Mucosa of rectum (tissue), 2 donors: ENCODE measurements at regions not wholly inside any gene's neighbourhood (a gene's known extent, or its start where the extent isn't known, plus 50 kb on each side); places are given as distances from the start of the nearest gene placed in this dataset.

Source experiments
- H3K27ac ChIP-seq, 2 donors: one replicate each; pipeline ENCODE4 v1.7.0; 2013; ENCODE audit warnings: inconsistent platforms in 2 of 2, low read depth in 2 of 2, low read length in 2 of 2
- H3K27me3 ChIP-seq, 2 donors: one replicate each; pipeline ENCODE4 v1.7.0; 2013; ENCODE audit warnings: low read length in 2 of 2; ENCODE audit not compliant: control insufficient read depth in 2 of 2, insufficient read depth in 2 of 2
- H3K36me3 ChIP-seq, 2 donors: one replicate each; pipeline ENCODE4 v1.7.0; 2013; ENCODE audit warnings: low read length in 2 of 2; ENCODE audit not compliant: control insufficient read depth in 2 of 2, insufficient read depth in 2 of 2
- H3K4me1 ChIP-seq, 2 donors: one replicate each; pipeline ENCODE4 v1.7.0; 2013; ENCODE audit warnings: low read length in 2 of 2, mild to moderate bottlenecking in 1 of 2; ENCODE audit not compliant: control insufficient read depth in 2 of 2, insufficient read depth in 2 of 2
- H3K4me3 ChIP-seq, 2 donors: one replicate each; pipeline ENCODE4 v1.7.0; 2013; ENCODE audit warnings: low read length in 2 of 2
- H3K9ac ChIP-seq, 2 donors: one replicate each; pipeline ENCODE4 v1.7.0; 2013; ENCODE audit warnings: low read length in 2 of 2, low read depth in 1 of 2, mild to moderate bottlenecking in 1 of 2
- H3K9me3 ChIP-seq, 2 donors: one replicate each; pipeline ENCODE4 v1.7.0; 2013; ENCODE audit warnings: low read length in 2 of 2; ENCODE audit not compliant: control insufficient read depth in 2 of 2
- donor health status: healthy.
- donor health status: Normal muscosa, but diverticular disease.

- H3K36me3 ChIP-seq, result no peaks in the 10 kb centered on the region
- no peak overlapping the region for H3K9ac ChIP-seq
- H3K27me3 ChIP-seq, result no peaks in the 10 kb centered on the region
- H3K4me3 ChIP-seq, result no peak overlapping the region
- no peaks in the 10 kb centered on the region for H3K9me3 ChIP-seq
- H3K27ac ChIP-seq, result no peak overlapping the region
- H3K4me1 ChIP-seq, result peaks cover 0 to 6% of the 10 kb centered on the region in 2 donors
Measured at GRCh38 chr4:30929649-30930048, 209.5 kb downstream of the PCDH7 start.

DNA sequence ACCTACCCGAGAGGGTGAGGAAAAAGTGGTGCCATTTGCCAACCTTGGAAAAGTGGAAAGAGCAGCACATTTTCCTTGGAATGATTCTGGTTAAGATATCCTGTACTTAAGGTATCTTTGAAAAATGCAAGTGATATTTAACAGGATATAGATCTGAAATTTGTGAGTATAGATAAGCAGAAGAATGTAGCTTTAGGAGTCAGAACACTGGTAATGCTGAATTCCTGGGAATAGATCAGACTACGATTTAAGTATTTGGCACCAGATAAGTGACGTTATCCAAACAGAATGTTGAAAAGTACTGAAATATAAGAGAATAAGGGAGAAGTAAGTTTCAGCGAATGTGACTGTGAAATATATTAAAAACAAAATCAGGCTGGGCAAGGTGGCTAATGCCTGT lies 210.1 kb downstream of the PCDH7 start:
- H3K9ac ChIP-seq, result no peak overlapping the region
- H3K36me3 ChIP-seq, result no peaks in the 10 kb centered on the region
- H3K27me3 ChIP-seq, result no peaks in the 10 kb centered on the region
- H3K4me1 ChIP-seq, result peaks cover 0 to 6% of the 10 kb centered on the region in 2 donors
- H3K27ac ChIP-seq, result no peak overlapping the region
- no peaks in the 10 kb centered on the region for H3K9me3 ChIP-seq
- H3K4me3 ChIP-seq, result no peak overlapping the region

GRCh38 chr4:30932581-30932980 lies 212.4 kb downstream of the PCDH7 start:
- H3K9ac ChIP-seq, result no peak overlapping the region
- no peaks in the 10 kb centered on the region for H3K9me3 ChIP-seq
- H3K4me1 ChIP-seq, result peaks cover 0 to 6% of the 10 kb centered on the region in 2 donors
- H3K27ac ChIP-seq, result no peak overlapping the region
- H3K36me3 ChIP-seq, result no peaks in the 10 kb centered on the region
- H3K27me3 ChIP-seq, result no peaks in the 10 kb centered on the region
- no peak overlapping the region for H3K4me3 ChIP-seq

DNA sequence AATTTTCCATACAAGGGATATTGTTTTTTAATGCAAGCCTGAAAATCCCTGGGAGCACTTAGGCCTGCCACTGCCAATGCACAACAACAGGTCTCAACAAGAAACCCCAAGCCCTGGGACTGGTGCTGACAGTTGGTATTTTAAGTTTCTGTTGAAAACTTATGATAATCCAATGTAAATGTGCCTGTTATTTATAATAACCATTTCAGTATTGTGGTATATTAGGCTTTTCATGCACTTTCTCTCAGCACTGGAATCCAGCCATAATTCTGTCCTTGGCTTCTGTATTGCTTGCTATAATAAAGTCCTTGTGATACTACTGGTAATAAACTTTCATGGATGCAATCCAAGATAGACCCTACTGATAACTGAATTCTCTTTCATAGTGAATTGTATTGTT lies 218.9 kb downstream of the PCDH7 start:
- H3K4me1 ChIP-seq, result peaks cover 0 to 26% of the 10 kb centered on the region in 2 donors
- H3K27me3 ChIP-seq, result no peaks in the 10 kb centered on the region
- H3K36me3 ChIP-seq, result no peaks in the 10 kb centered on the region
- no peak overlapping the region for H3K27ac ChIP-seq
- no peaks in the 10 kb centered on the region for H3K9me3 ChIP-seq
- no peak overlapping the region for H3K4me3 ChIP-seq
- H3K9ac ChIP-seq, result no peak overlapping the region

DNA sequence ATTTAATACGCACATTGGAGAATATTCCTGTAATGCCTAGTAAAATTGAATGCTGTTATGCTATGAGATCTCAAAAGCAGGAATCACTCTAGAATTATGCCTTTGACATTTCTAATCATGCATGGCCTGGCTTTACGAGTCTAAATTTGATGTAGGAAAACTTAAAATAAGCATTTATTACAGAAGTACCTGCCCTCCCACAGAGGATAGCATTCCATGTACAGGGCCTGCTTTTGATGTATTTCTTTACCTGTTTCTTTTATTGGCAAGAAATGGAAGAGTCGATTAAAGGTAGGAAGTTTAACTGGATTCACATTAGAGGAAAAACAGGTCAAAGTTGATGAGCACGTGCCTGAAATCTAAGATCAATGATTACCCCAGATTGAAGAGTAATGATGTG lies 219.5 kb downstream of the PCDH7 start:
- H3K27ac ChIP-seq, result no peak overlapping the region
- no peaks in the 10 kb centered on the region for H3K9me3 ChIP-seq
- no peaks in the 10 kb centered on the region for H3K27me3 ChIP-seq
- no peak overlapping the region for H3K9ac ChIP-seq
- no peaks in the 10 kb centered on the region for H3K36me3 ChIP-seq
- H3K4me1 ChIP-seq, result peaks cover 0 to 26% of the 10 kb centered on the region in 2 donors
- H3K4me3 ChIP-seq, result no peak overlapping the region

DNA sequence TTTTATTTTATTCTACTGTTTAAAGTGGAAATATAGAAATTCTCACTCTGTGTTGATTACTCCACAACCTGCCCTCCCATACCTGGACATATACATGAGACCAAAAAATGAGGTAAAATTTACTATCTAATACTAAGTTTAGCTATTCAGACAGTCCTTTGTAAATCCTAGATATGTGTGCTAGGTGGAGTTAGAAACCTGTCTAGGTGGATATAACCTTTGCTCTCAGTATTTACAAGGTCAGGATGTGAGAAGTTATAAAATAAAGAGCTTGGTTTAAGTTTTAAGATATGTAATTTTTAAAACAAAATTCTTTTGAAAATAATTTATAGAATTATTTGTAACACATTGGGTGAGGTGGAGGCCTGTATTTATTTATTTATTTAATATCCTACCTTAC lies 221.5 kb downstream of the PCDH7 start:
- Histone ChIP-seq H3K36me3 (no peaks in the 10 kb centered on the region), H3K9ac (no peak overlapping the region), H3K9me3 (no peaks in the 10 kb centered on the region), H3K4me1 (peaks cover 0 to 26% of the 10 kb centered on the region in 2 donors), H3K27ac (no peak overlapping the region), H3K4me3 (no peak overlapping the region), H3K27me3 (no peaks in the 10 kb centered on the region)

DNA sequence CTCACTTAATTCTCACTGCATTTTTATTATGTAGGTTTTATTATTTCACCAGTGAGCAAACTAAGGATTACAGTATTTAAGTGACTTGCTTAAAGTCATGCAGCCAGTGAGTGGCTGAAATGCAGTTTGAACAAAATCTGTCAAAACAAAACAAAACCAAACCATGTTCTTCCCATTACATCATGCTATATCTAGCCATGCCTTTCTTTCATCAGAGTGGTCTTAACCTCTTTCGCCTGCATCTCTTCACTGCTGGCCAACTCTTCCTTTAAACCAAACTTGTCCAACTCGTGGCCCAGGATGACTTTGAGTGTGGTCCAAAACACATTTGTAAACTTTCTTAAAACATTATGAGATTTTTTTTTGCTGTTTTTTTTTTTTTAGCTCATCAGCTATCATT lies 223.2 kb downstream of the PCDH7 start:
- Histone ChIP-seq H3K9me3 (no peaks in the 10 kb centered on the region), H3K4me3 (no peak overlapping the region), H3K36me3 (no peaks in the 10 kb centered on the region), H3K27ac (no peak overlapping the region), H3K27me3 (no peaks in the 10 kb centered on the region), H3K9ac (no peak overlapping the region), H3K4me1 (peaks cover 0 to 26% of the 10 kb centered on the region in 2 donors)

GRCh38 chr4:30945586-30945985 lies 225.4 kb downstream of the PCDH7 start:
- Histone ChIP-seq H3K9me3 (no peaks in the 10 kb centered on the region), H3K27ac (no peak overlapping the region), H3K4me1 (peaks cover 0 to 8% of the 10 kb centered on the region in 2 donors), H3K9ac (no peak overlapping the region), H3K4me3 (no peak overlapping the region), H3K36me3 (no peaks in the 10 kb centered on the region), H3K27me3 (no peaks in the 10 kb centered on the region)

GRCh38 chr4:30946288-30946687 lies 226.1 kb downstream of the PCDH7 start:
- Histone ChIP-seq H3K27ac (no peak overlapping the region), H3K9me3 (no peaks in the 10 kb centered on the region), H3K9ac (no peak overlapping the region), H3K27me3 (no peaks in the 10 kb centered on the region), H3K36me3 (no peaks in the 10 kb centered on the region), H3K4me3 (no peak overlapping the region), H3K4me1 (peaks cover 0 to 9% of the 10 kb centered on the region in 2 donors)

- Histone ChIP-seq H3K4me3 (no peak overlapping the region), H3K9ac (no peak overlapping the region), H3K27ac (no peak overlapping the region), H3K27me3 (no peaks in the 10 kb centered on the region), H3K9me3 (no peaks in the 10 kb centered on the region), H3K4me1 (peaks cover 0 to 13% of the 10 kb centered on the region in 2 donors), H3K36me3 (no peaks in the 10 kb centered on the region)
Measured at GRCh38 chr4:30948653-30949052, 228.5 kb downstream of the PCDH7 start.

GRCh38 chr4:30950737-30951136 lies 230.6 kb downstream of the PCDH7 start:
- no peak overlapping the region for H3K4me3 ChIP-seq

More at GRCh38 chr4:30950737-30951136, 230.6 kb downstream of the PCDH7 start:
- Histone ChIP-seq H3K27ac (no peak overlapping the region), H3K36me3 (no peaks in the 10 kb centered on the region), H3K9me3 (no peaks in the 10 kb centered on the region), H3K9ac (no peak overlapping the region), H3K27me3 (no peaks in the 10 kb centered on the region), H3K4me1 (peaks cover 0 to 13% of the 10 kb centered on the region in 2 donors)
